Thoracic aorta (tissue), 2 donors: ENCODE measurements at regions not wholly inside any gene's neighbourhood (a gene's known extent, or its start where the extent isn't known, plus 50 kb on each side); places are given as distances from the start of the nearest gene placed in this dataset.

Source experiments
- ATAC-seq: fragments of 150-250 bp; one replicate; pipeline ENCODE4 v1.8.0; 2017; ENCODE audit warnings: low read depth; ENCODE audit not compliant: insufficient number of reproducible peaks, low FRiP score
- DNase-seq: peaks from one replicate; pipeline ENCODE4 v3.0.0-alpha.2; 2020; ENCODE audit warnings: low spot score
- H3K27ac ChIP-seq, 2 donors: fragments of 200-600 bp; sonication (generic); 1 replicate in 1 of 2; 2 replicates in 1 of 2; pipeline ENCODE4 v1.5.1; 2016; ENCODE audit warnings: mild to moderate bottlenecking in 2 of 2, moderate library complexity in 2 of 2
- H3K27me3 ChIP-seq: fragments of 200-600 bp; sonication (generic); replicated peaks from 2 replicates; pipeline ENCODE4 v1.6.0; 2016; ENCODE audit warnings: mild to moderate bottlenecking; ENCODE audit not compliant: insufficient read depth
- H3K36me3 ChIP-seq: fragments of 200-600 bp; sonication (generic); one replicate; pipeline ENCODE4 v1.5.1; 2016
- H3K4me1 ChIP-seq, 2 donors: fragments of 200-600 bp; sonication (generic); 1 replicate in 1 of 2; 2 replicates in 1 of 2; pipeline versions ENCODE4 v1.5.1 to v1.6.0; 2016; ENCODE audit warnings: low read depth in 2 of 2, mild to moderate bottlenecking in 1 of 2; ENCODE audit not compliant: control insufficient read depth in 1 of 2
- H3K4me3 ChIP-seq: fragments of 200-600 bp; sonication (generic); 2 replicates; pipeline ENCODE4 v1.5.1; 2016; ENCODE audit warnings: mild to moderate bottlenecking
- H3K9me3 ChIP-seq: fragments of 200-600 bp; sonication (generic); 2 replicates; pipeline ENCODE4 v1.5.1; 2016
- TF ChIP-seq, protein P1 (sequence below): fragments of 200-600 bp; sonication (generic); IDR thresholded peaks from one replicate; pipeline ENCODE4 v1.5.1; 2019; ENCODE audit warnings: antibody characterized with exemption

- TF ChIP-seq, protein P1, sequence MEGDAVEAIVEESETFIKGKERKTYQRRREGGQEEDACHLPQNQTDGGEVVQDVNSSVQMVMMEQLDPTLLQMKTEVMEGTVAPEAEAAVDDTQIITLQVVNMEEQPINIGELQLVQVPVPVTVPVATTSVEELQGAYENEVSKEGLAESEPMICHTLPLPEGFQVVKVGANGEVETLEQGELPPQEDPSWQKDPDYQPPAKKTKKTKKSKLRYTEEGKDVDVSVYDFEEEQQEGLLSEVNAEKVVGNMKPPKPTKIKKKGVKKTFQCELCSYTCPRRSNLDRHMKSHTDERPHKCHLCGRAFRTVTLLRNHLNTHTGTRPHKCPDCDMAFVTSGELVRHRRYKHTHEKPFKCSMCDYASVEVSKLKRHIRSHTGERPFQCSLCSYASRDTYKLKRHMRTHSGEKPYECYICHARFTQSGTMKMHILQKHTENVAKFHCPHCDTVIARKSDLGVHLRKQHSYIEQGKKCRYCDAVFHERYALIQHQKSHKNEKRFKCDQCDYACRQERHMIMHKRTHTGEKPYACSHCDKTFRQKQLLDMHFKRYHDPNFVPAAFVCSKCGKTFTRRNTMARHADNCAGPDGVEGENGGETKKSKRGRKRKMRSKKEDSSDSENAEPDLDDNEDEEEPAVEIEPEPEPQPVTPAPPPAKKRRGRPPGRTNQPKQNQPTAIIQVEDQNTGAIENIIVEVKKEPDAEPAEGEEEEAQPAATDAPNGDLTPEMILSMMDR = no peak
Observed at GRCh38 chr3:98956008-98956407, 54.5 kb upstream of the DCBLD2 start.

GRCh38 chr3:98954791-98955604 lies 53.5 kb upstream of the DCBLD2 start:
- Histone ChIP-seq H3K9me3 (no peaks in the 10 kb centered on the region), H3K4me3 (no peak overlapping the region), H3K4me1 (no peaks in the 10 kb centered on the region), H3K36me3 (no peaks in the 10 kb centered on the region), H3K27ac (no peak overlapping the region), H3K27me3 (no peaks in the 10 kb centered on the region)
- DNase-seq = no peak
- TF ChIP-seq, protein P1 = no peak
- no peak for ATAC-seq

More at GRCh38 chr3:98956008-98956407, 54.5 kb upstream of the DCBLD2 start:
- Histone ChIP-seq H3K27ac (no peak overlapping the region), H3K4me1 (no peaks in the 10 kb centered on the region), H3K27me3 (no peaks in the 10 kb centered on the region), H3K4me3 (no peak overlapping the region), H3K36me3 (no peaks in the 10 kb centered on the region), H3K9me3 (no peaks in the 10 kb centered on the region)
- ATAC-seq (no peak), DNase-seq (no peak)

- no peak for ATAC-seq
- TF ChIP-seq, protein P1 = no peak
- no peaks in the 10 kb centered on the region for H3K36me3 ChIP-seq
Observed at GRCh38 chr3:98954242-98954641, 52.7 kb upstream of the DCBLD2 start.

DNA sequence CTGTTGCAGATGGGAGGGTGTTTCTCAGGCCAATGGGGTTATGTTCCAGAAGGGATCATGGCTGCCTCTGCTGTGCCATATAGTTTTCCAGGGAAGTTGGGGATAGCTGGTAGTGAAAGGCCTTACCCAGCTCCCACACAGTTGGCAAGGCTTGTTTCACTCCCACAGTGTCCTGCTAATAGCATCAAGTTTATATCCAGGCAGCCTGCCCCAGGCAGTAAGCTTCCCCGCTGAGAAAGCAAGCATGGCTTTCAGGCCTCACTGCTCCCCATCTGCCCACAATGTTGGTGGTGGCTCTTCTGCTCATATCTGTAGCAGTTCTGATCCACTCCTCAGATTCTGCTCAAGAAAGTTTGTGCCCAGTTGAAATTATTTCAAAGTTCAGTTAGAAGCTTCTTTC lies 50.9 kb upstream of the DCBLD2 start:
- DNase-seq = no peak

More at GRCh38 chr3:98954242-98954641, 52.7 kb upstream of the DCBLD2 start:
- Histone ChIP-seq H3K4me3 (no peak overlapping the region), H3K27ac (no peak overlapping the region), H3K4me1 (no peaks in the 10 kb centered on the region), H3K9me3 (no peaks in the 10 kb centered on the region), H3K27me3 (no peaks in the 10 kb centered on the region)
- no peak for DNase-seq

More for the DNA sequence above, 50.9 kb upstream of the DCBLD2 start:
- H3K9me3 ChIP-seq = no peaks in the 10 kb centered on the region
- no peaks in the 10 kb centered on the region for H3K36me3 ChIP-seq
- H3K27ac ChIP-seq = no peak overlapping the region
- no peak overlapping the region for H3K4me3 ChIP-seq
- no peaks in the 10 kb centered on the region for H3K4me1 ChIP-seq
- TF ChIP-seq, protein P1 = no peak
- ATAC-seq = no peak
- no peaks in the 10 kb centered on the region for H3K27me3 ChIP-seq
